Neural crest cell (in vitro differentiated cells): ENCODE measurements at regions not wholly inside any gene's neighbourhood (a gene's known extent, or its start where the extent isn't known, plus 50 kb on each side); places are given as distances from the start of the nearest gene placed in this dataset.

Source experiments
- DNase-seq: peaks from one replicate; pipeline ENCODE4 v3.0.0; 2021; ENCODE audit warnings: low read depth, mixed read lengths, low spot score
- H3K27ac Mint-ChIP-seq: one replicate; pipeline ENCODE4 v1.8.0; 2021; ENCODE audit warnings: mild to moderate bottlenecking, mixed read lengths; ENCODE audit not compliant: unreplicated experiment
- H3K27me3 Mint-ChIP-seq: 2 replicates; pipeline ENCODE4 v1.8.0; 2021; ENCODE audit warnings: low read depth, mild to moderate bottlenecking, mixed read lengths
- H3K36me3 Mint-ChIP-seq: 2 replicates; pipeline ENCODE4 v1.8.0; 2021; ENCODE audit warnings: low read depth, mild to moderate bottlenecking, mixed read lengths
- H3K4me1 Mint-ChIP-seq: 2 replicates; pipeline ENCODE4 v1.8.0; 2021; ENCODE audit warnings: mixed read lengths
- H3K4me3 Mint-ChIP-seq: one replicate; pipeline ENCODE4 v1.8.0; 2021; ENCODE audit warnings: mild to moderate bottlenecking, mixed read lengths
- H3K9me3 Mint-ChIP-seq: 2 replicates; pipeline ENCODE4 v1.8.0; 2021; ENCODE audit warnings: mixed read lengths
- TF ChIP-seq, protein P1 (sequence below): fragments of 200-600 bp; sonication (generic); conservative IDR thresholded peaks from 2 replicates; pipeline ENCODE4 v1.5.0; 2021; ENCODE audit warnings: antibody characterized with exemption, mild to moderate bottlenecking

DNA sequence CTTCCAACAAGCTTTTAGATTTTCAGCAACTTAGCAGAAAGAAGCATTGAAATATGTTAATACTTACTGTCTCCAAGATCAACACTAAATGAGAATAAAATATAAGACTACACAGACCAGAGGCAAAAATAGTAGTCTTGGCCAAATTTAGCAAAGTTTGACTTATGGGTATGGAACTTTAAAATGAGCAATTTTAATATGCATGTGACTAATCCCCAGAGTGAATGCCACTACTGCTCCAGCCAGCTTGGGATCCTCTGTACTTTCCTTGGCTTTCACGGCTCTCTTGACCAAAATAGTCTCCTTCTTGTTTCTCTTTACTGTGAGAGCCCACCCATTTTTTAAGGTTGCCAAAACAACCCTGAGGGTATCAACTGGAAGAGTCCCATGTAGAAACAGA lies 148.0 kb upstream of the GRIA1 start:
- no peak for DNase-seq
- H3K9me3 Mint-ChIP-seq, result no peaks in the 10 kb centered on the region
- H3K4me1 Mint-ChIP-seq, result no peaks in the 10 kb centered on the region
- H3K27ac Mint-ChIP-seq, result no peak overlapping the region
- no peaks in the 10 kb centered on the region for H3K27me3 Mint-ChIP-seq
- no peaks in the 10 kb centered on the region for H3K36me3 Mint-ChIP-seq
- TF ChIP-seq, protein P1, sequence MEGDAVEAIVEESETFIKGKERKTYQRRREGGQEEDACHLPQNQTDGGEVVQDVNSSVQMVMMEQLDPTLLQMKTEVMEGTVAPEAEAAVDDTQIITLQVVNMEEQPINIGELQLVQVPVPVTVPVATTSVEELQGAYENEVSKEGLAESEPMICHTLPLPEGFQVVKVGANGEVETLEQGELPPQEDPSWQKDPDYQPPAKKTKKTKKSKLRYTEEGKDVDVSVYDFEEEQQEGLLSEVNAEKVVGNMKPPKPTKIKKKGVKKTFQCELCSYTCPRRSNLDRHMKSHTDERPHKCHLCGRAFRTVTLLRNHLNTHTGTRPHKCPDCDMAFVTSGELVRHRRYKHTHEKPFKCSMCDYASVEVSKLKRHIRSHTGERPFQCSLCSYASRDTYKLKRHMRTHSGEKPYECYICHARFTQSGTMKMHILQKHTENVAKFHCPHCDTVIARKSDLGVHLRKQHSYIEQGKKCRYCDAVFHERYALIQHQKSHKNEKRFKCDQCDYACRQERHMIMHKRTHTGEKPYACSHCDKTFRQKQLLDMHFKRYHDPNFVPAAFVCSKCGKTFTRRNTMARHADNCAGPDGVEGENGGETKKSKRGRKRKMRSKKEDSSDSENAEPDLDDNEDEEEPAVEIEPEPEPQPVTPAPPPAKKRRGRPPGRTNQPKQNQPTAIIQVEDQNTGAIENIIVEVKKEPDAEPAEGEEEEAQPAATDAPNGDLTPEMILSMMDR, result no peak
- no peak overlapping the region for H3K4me3 Mint-ChIP-seq

DNA sequence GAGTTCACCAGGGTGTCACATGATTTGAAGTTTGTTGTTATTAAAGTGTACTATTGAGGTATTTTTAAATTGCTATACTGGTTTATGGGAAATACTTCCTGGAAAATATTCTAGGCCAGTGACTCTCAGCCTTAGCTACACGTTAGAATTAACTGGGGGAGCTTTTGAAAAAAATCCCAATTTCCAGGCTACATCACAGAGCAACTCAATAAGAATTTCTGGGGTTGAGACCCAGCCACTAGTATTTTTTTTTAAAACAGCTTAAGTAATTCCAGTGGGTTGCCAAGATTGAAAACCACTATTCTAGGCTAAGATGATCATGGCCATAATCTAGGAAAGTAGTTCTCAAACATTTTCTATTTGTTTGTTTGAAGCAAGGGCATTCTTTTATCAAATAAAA lies 142.9 kb upstream of the GRIA1 start:
- Mint-ChIP-seq H3K36me3 (no peaks in the 10 kb centered on the region), H3K27me3 (peaks cover 21% of the 10 kb centered on the region), H3K9me3 (no peaks in the 10 kb centered on the region), H3K4me1 (peaks cover 8% of the 10 kb centered on the region), H3K27ac (no peak overlapping the region), H3K4me3 (no peak overlapping the region)
- no peak for DNase-seq
- TF ChIP-seq, protein P1, result no peak

DNA sequence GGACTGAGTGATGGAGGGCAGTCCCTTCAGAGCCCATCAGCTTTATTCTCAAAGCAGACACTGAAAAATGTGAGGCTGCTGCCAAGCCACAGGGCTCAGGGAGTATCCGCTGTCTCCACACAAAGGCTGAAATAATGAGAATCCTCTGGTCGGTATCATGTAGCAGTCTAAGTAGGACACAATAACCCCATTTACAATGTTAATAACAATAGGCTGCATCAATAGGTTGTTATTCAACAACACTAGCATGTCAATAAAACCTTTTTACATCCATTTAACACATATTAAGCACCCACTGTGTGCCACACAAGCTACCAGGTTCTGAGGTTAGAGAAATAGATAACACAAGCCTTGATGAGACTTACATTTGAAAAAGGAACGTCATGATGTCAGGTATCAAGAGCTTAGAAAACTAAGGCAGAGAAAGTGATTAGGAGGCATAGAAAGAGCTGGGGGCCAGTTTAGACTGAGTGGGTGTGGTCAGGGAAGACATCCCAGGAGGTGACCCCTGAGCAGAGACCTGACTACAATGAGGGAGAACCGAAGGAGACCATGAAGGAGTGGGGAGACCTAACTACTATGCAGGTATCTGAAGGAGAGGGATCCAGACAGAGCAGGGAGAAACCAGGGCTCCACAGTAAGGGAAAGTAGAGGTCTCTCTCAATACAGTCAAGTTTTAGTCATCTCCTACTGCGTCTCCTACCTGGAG lies 140.1 kb upstream of the GRIA1 start:
- Mint-ChIP-seq H3K27ac (no peak overlapping the region), H3K36me3 (no peaks in the 10 kb centered on the region), H3K4me3 (no peak overlapping the region), H3K9me3 (no peaks in the 10 kb centered on the region), H3K4me1 (peaks cover 8% of the 10 kb centered on the region), H3K27me3 (peaks cover 22% of the 10 kb centered on the region)
- no peak for DNase-seq
- TF ChIP-seq, protein P1, result no peak

DNA sequence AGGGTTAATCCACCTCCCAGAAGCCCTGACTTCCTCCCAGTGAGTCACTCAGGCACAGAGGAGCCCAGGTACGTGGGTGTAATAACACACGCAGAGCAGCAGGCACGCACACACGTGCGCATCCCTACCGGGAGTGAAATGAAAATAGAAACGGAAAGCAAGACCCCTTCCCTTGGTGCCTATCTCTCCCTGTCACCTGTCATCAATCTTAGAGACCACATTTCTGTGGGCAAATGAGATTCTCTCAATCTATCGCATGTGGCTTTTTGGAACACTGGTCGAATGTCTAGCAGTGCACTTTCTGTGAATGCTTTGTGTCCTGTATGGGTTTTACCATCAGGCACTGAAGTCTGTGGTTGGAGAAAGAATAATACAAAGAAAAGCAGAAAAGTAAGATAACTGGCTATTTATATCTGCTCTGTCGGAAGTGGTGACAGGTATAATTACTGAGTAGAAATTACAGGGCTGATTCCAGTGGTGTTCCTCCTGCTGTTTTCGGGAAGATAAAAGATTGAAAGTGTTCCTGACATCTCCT lies 137.7 kb upstream of the GRIA1 start:
- H3K4me1 Mint-ChIP-seq, result peaks cover 8% of the 10 kb centered on the region
- peaks cover 22% of the 10 kb centered on the region for H3K27me3 Mint-ChIP-seq
- TF ChIP-seq, protein P1, result no peak
- H3K9me3 Mint-ChIP-seq, result no peaks in the 10 kb centered on the region
- no peak overlapping the region for H3K4me3 Mint-ChIP-seq
- H3K36me3 Mint-ChIP-seq, result no peaks in the 10 kb centered on the region
- no peak overlapping the region for H3K27ac Mint-ChIP-seq
- DNase-seq, result no peak

DNA sequence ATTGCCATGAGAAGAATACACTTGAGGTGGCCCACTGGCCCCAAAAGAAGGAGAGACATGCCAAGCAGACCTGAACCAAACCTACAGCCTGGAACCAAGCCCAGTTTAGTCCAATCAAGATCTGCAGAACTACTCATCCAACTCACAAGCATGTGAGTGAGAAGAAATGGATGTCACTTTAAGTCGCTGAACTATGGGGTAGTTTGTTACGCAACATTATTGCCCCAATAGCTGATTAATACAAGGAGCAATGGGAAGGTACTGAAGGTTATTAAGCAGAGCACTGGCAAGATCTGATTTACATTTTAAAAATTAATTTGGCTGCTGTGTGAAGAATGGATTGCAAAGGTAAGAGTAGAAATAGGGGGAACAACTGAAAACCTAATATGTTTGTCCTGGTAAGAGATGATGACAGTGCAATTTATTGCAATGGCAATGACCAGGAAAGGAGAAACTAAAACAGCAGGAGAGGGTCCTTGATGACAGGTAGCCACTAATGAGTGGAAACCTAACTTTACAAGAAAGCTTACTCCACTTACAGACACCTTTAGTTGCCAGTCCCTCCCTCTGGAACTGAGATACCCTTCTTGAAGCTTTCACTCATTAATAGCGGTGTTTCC lies 132.9 kb upstream of the GRIA1 start:
- H3K27me3 Mint-ChIP-seq, result peaks cover 2% of the 10 kb centered on the region
- TF ChIP-seq, protein P1, result no peak
- no peaks in the 10 kb centered on the region for H3K36me3 Mint-ChIP-seq
- H3K4me1 Mint-ChIP-seq, result no peaks in the 10 kb centered on the region
- no peaks in the 10 kb centered on the region for H3K9me3 Mint-ChIP-seq
- no peak for DNase-seq
- no peak overlapping the region for H3K4me3 Mint-ChIP-seq
- H3K27ac Mint-ChIP-seq, result no peak overlapping the region
